ENCODE measurements at regions not wholly inside any gene's neighbourhood (a gene's known extent, or its start where the extent isn't known, plus 50 kb on each side); places are given as distances from the start of the nearest gene placed in this dataset.

GRCh38 chr14:97217111-97217885, 420.1 kb downstream of the VRK1 start:
- TF ChIP-seq, protein P1, sequence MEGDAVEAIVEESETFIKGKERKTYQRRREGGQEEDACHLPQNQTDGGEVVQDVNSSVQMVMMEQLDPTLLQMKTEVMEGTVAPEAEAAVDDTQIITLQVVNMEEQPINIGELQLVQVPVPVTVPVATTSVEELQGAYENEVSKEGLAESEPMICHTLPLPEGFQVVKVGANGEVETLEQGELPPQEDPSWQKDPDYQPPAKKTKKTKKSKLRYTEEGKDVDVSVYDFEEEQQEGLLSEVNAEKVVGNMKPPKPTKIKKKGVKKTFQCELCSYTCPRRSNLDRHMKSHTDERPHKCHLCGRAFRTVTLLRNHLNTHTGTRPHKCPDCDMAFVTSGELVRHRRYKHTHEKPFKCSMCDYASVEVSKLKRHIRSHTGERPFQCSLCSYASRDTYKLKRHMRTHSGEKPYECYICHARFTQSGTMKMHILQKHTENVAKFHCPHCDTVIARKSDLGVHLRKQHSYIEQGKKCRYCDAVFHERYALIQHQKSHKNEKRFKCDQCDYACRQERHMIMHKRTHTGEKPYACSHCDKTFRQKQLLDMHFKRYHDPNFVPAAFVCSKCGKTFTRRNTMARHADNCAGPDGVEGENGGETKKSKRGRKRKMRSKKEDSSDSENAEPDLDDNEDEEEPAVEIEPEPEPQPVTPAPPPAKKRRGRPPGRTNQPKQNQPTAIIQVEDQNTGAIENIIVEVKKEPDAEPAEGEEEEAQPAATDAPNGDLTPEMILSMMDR (IDR thresholded peaks at IDR 0.05): no peak
- no peak for TF ChIP-seq ZFX (IDR thresholded peaks at IDR 0.05; ENCODE audit: borderline replicate concordance)
